ENCODE measurements at regions not wholly inside any gene's neighbourhood (a gene's known extent, or its start where the extent isn't known, plus 50 kb on each side); places are given as distances from the start of the nearest gene placed in this dataset.

DNA sequence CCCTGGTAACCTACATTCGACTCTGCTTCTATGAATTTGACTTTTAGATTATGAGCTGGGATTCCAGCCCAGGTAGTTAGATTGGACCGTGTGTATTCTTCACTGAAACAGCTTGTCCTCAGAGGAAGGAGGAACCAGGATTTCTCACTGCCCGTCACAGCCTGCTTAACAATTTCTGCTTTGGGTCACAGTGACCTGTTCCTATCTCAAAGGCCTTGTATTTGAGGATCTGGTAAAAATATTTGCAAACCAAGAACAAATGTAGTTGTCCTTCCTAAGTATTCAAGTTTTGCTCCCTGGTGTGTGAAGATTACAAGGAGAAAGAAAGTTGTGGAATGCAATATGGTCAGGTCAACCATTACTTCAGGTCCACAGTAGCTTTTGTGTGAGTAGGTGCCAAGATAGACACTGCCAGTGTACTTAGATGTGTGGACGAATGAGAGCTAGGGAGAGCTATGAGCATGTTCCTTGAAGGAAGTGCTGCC, 55.1 kb downstream of the KIF4B start:
- Histone ChIP-seq H3K4me1 (ENCODE audit: control insufficient read depth in 5 of 5, insufficient read depth in 5 of 5, low read length in 5 of 5) (no peaks in the 10 kb centered on the region), H3K27me3 (ENCODE audit: control insufficient read depth in 5 of 5, insufficient read depth in 4 of 5, low read length in 5 of 5) (no peaks in the 10 kb centered on the region), H3K36me3 (ENCODE audit: control insufficient read depth in 5 of 5, insufficient read depth in 5 of 5, low read length in 5 of 5) (no peaks in the 10 kb centered on the region), H3K4me3 (ENCODE audit: low read depth in 1 of 5, low read length in 5 of 5) (no peak overlapping the region), H3K27ac (ENCODE audit: low read depth, low read length) (no peak overlapping the region), H3K9ac (ENCODE audit: low read length in 5 of 5) (no peak overlapping the region), H3K9me3 (ENCODE audit: control insufficient read depth in 5 of 5, low read length in 5 of 5) (no peaks in the 10 kb centered on the region)

GRCh38 chr5:155069961-155070360, 56.4 kb downstream of the KIF4B start:
- H3K4me1 ChIP-seq (ENCODE audit: control insufficient read depth in 5 of 5, insufficient read depth in 5 of 5, low read length in 5 of 5), result no peaks in the 10 kb centered on the region
- no peaks in the 10 kb centered on the region for H3K36me3 ChIP-seq (ENCODE audit: control insufficient read depth in 5 of 5, insufficient read depth in 5 of 5, low read length in 5 of 5)
- H3K27ac ChIP-seq (ENCODE audit: low read depth, low read length), result no peak overlapping the region
- H3K9me3 ChIP-seq (ENCODE audit: control insufficient read depth in 5 of 5, low read length in 5 of 5), result no peaks in the 10 kb centered on the region
- H3K9ac ChIP-seq (ENCODE audit: low read length in 5 of 5), result no peak overlapping the region
- no peak overlapping the region for H3K4me3 ChIP-seq (ENCODE audit: low read depth in 1 of 5, low read length in 5 of 5)
- H3K27me3 ChIP-seq (ENCODE audit: control insufficient read depth in 5 of 5, insufficient read depth in 4 of 5, low read length in 5 of 5), result no peaks in the 10 kb centered on the region

DNA sequence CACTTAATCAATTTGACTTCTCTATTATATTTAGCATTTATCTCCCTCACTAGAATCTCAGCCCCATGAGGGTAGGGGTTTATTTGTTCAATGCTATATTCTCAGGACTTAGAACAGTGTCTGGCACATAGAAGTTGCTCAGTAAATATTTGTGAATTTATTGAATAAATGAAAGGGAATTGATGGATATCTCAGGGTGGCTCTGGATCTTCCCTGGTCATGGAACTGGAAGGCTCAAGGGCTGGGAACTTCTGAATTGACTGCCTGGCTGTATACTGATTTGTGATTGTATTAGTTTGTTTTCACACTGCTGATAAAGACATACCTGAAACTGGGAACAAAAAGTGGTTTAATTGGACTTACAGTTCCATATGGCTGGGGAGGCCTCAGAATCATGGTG, 57.2 kb downstream of the KIF4B start:
- Histone ChIP-seq H3K4me3 (ENCODE audit: low read depth in 1 of 5, low read length in 5 of 5) (no peak overlapping the region), H3K27ac (ENCODE audit: low read depth, low read length) (no peak overlapping the region), H3K9me3 (ENCODE audit: control insufficient read depth in 5 of 5, low read length in 5 of 5) (no peaks in the 10 kb centered on the region), H3K36me3 (ENCODE audit: control insufficient read depth in 5 of 5, insufficient read depth in 5 of 5, low read length in 5 of 5) (no peaks in the 10 kb centered on the region), H3K9ac (ENCODE audit: low read length in 5 of 5) (no peak overlapping the region), H3K27me3 (ENCODE audit: control insufficient read depth in 5 of 5, insufficient read depth in 4 of 5, low read length in 5 of 5) (no peaks in the 10 kb centered on the region), H3K4me1 (ENCODE audit: control insufficient read depth in 5 of 5, insufficient read depth in 5 of 5, low read length in 5 of 5) (no peaks in the 10 kb centered on the region)

GRCh38 chr5:155076379-155076778, 62.8 kb downstream of the KIF4B start:
- Histone ChIP-seq H3K9me3 (ENCODE audit: control insufficient read depth in 5 of 5, low read length in 5 of 5) (no peaks in the 10 kb centered on the region), H3K36me3 (ENCODE audit: control insufficient read depth in 5 of 5, insufficient read depth in 5 of 5, low read length in 5 of 5) (no peaks in the 10 kb centered on the region), H3K27me3 (ENCODE audit: control insufficient read depth in 5 of 5, insufficient read depth in 4 of 5, low read length in 5 of 5) (peaks cover 0 to 6% (median 0%) of the 10 kb centered on the region in 5 donors), H3K4me3 (ENCODE audit: low read depth in 1 of 5, low read length in 5 of 5) (no peak overlapping the region), H3K27ac (ENCODE audit: low read depth, low read length) (no peak overlapping the region), H3K4me1 (ENCODE audit: control insufficient read depth in 5 of 5, insufficient read depth in 5 of 5, low read length in 5 of 5) (no peaks in the 10 kb centered on the region), H3K9ac (ENCODE audit: low read length in 5 of 5) (no peak overlapping the region)

- H3K4me3 ChIP-seq (ENCODE audit: low read depth in 1 of 5, low read length in 5 of 5), result no peak overlapping the region
- H3K9ac ChIP-seq (ENCODE audit: low read length in 5 of 5), result no peak overlapping the region
- H3K4me1 ChIP-seq (ENCODE audit: control insufficient read depth in 5 of 5, insufficient read depth in 5 of 5, low read length in 5 of 5), result no peaks in the 10 kb centered on the region
- no peaks in the 10 kb centered on the region for H3K9me3 ChIP-seq (ENCODE audit: control insufficient read depth in 5 of 5, low read length in 5 of 5)
- no peaks in the 10 kb centered on the region for H3K36me3 ChIP-seq (ENCODE audit: control insufficient read depth in 5 of 5, insufficient read depth in 5 of 5, low read length in 5 of 5)
- H3K27ac ChIP-seq (ENCODE audit: low read depth, low read length), result no peak overlapping the region
- H3K27me3 ChIP-seq (ENCODE audit: control insufficient read depth in 5 of 5, insufficient read depth in 4 of 5, low read length in 5 of 5), result peaks cover 0 to 6% (median 0%) of the 10 kb centered on the region in 5 donors
Observed at GRCh38 chr5:155079698-155080097, 66.1 kb downstream of the KIF4B start.

- H3K36me3 ChIP-seq (ENCODE audit: control insufficient read depth in 5 of 5, insufficient read depth in 5 of 5, low read length in 5 of 5), result no peaks in the 10 kb centered on the region
- no peak overlapping the region for H3K27ac ChIP-seq (ENCODE audit: low read depth, low read length)
- H3K4me1 ChIP-seq (ENCODE audit: control insufficient read depth in 5 of 5, insufficient read depth in 5 of 5, low read length in 5 of 5), result no peaks in the 10 kb centered on the region
- H3K4me3 ChIP-seq (ENCODE audit: low read depth in 1 of 5, low read length in 5 of 5), result no peak overlapping the region
- no peaks in the 10 kb centered on the region for H3K9me3 ChIP-seq (ENCODE audit: control insufficient read depth in 5 of 5, low read length in 5 of 5)
- no peak overlapping the region for H3K9ac ChIP-seq (ENCODE audit: low read length in 5 of 5)
- peaks cover 0 to 6% (median 0%) of the 10 kb centered on the region in 5 donors for H3K27me3 ChIP-seq (ENCODE audit: control insufficient read depth in 5 of 5, insufficient read depth in 4 of 5, low read length in 5 of 5)
Observed at GRCh38 chr5:155080721-155081120, 67.2 kb downstream of the KIF4B start.

DNA sequence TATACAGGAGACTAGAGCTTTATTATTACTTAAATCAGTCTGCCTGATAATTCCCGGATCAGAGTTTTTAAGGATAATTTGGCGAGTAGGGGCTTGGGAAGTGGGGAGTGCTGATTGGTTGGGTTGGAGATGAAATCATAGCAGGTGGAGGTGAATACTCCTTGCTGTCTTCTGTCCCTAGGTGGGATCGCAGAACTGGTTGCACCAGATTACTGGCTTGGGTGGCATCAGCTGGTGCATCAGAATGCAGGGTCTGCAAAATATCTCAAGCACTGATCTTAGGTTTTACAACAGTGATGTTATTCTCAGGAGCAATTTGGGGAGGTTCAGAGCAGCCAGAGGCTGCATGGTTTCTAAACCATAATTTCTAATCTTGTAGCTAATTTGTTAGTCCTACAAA, 68.1 kb downstream of the KIF4B start:
- no peaks in the 10 kb centered on the region for H3K4me1 ChIP-seq (ENCODE audit: control insufficient read depth in 5 of 5, insufficient read depth in 5 of 5, low read length in 5 of 5)
- H3K9ac ChIP-seq (ENCODE audit: low read length in 5 of 5), result no peak overlapping the region
- no peaks in the 10 kb centered on the region for H3K9me3 ChIP-seq (ENCODE audit: control insufficient read depth in 5 of 5, low read length in 5 of 5)
- no peak overlapping the region for H3K27ac ChIP-seq (ENCODE audit: low read depth, low read length)
- no peak overlapping the region for H3K4me3 ChIP-seq (ENCODE audit: low read depth in 1 of 5, low read length in 5 of 5)
- peaks cover 0 to 6% (median 0%) of the 10 kb centered on the region in 5 donors for H3K27me3 ChIP-seq (ENCODE audit: control insufficient read depth in 5 of 5, insufficient read depth in 4 of 5, low read length in 5 of 5)
- H3K36me3 ChIP-seq (ENCODE audit: control insufficient read depth in 5 of 5, insufficient read depth in 5 of 5, low read length in 5 of 5), result no peaks in the 10 kb centered on the region

- no peaks in the 10 kb centered on the region for H3K36me3 ChIP-seq (ENCODE audit: control insufficient read depth in 5 of 5, insufficient read depth in 5 of 5, low read length in 5 of 5)
- no peak overlapping the region for H3K9ac ChIP-seq (ENCODE audit: low read length in 5 of 5)
- H3K27ac ChIP-seq (ENCODE audit: low read depth, low read length), result no peak overlapping the region
- H3K27me3 ChIP-seq (ENCODE audit: control insufficient read depth in 5 of 5, insufficient read depth in 4 of 5, low read length in 5 of 5), result peaks cover 0 to 6% (median 0%) of the 10 kb centered on the region in 5 donors
- H3K9me3 ChIP-seq (ENCODE audit: control insufficient read depth in 5 of 5, low read length in 5 of 5), result no peaks in the 10 kb centered on the region
- no peak overlapping the region for H3K4me3 ChIP-seq (ENCODE audit: low read depth in 1 of 5, low read length in 5 of 5)
- no peaks in the 10 kb centered on the region for H3K4me1 ChIP-seq (ENCODE audit: control insufficient read depth in 5 of 5, insufficient read depth in 5 of 5, low read length in 5 of 5)
Observed at GRCh38 chr5:155082401-155082800, 68.8 kb downstream of the KIF4B start.

DNA sequence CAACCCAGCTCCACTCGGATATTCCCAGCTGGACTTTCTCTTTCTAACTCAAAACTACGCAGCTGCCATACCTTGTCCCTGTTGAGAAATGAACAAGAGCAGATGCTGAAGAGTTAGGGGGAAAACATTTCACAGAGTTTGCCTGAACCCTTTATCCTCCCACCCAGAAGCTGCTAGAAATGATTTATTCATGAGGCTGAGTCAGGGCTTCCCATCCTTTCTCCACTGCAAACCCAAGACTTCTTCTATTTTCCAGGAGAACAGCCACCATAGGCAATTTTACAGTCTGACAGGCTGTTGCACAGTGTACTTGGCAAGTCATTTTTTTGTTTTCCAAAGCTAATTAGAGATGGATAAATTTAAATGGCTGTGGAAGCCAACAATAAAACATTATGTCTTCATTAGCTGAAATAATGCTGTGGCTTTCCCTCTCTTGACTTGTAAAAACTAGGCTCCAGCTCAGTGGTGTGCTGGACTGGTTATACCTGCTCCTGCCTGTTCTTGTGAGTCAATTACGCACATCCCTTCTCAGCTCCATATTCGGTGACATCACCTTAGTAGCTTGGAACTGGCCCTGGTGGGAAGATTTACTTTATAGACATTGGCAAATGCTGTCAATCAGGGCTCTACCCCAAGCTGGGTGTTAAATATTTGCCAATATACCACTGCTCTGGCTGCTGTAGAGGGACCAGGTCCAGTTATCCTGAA, 71.9 kb downstream of the KIF4B start:
- no peak overlapping the region for H3K4me3 ChIP-seq (ENCODE audit: low read depth in 1 of 5, low read length in 5 of 5)
- peaks cover 0 to 3% (median 0%) of the 10 kb centered on the region in 5 donors for H3K27me3 ChIP-seq (ENCODE audit: control insufficient read depth in 5 of 5, insufficient read depth in 4 of 5, low read length in 5 of 5)
- H3K27ac ChIP-seq (ENCODE audit: low read depth, low read length), result no peak overlapping the region

DNA sequence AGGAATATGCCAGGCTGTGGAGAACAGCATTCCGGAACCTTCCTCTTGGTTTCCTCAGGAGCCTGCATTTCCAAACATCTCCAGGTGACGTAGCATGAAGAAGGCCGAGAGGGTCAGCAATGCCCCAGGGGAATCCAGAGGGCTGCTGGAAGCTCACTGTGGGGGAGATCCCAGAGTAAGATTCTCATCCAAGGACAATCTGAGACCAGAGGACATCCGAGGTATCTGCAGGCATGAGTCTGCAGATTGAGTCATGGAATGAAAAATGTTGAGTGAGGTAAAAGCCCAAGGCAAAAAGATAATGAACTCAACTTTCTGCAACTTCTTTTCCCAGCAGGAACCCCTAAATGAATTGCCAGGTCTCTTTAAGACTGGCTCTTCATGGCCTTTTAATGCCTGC, 73.5 kb downstream of the KIF4B start:
- no peaks in the 10 kb centered on the region for H3K27me3 ChIP-seq (ENCODE audit: control insufficient read depth in 5 of 5, insufficient read depth in 4 of 5, low read length in 5 of 5)
- no peak overlapping the region for H3K9ac ChIP-seq (ENCODE audit: low read length in 5 of 5)
- no peaks in the 10 kb centered on the region for H3K36me3 ChIP-seq (ENCODE audit: control insufficient read depth in 5 of 5, insufficient read depth in 5 of 5, low read length in 5 of 5)
- no peaks in the 10 kb centered on the region for H3K9me3 ChIP-seq (ENCODE audit: control insufficient read depth in 5 of 5, low read length in 5 of 5)
- no peak overlapping the region for H3K4me3 ChIP-seq (ENCODE audit: low read depth in 1 of 5, low read length in 5 of 5)
- no peak overlapping the region for H3K27ac ChIP-seq (ENCODE audit: low read depth, low read length)
- peaks cover 0 to 6% (median 0%) of the 10 kb centered on the region in 5 donors for H3K4me1 ChIP-seq (ENCODE audit: control insufficient read depth in 5 of 5, insufficient read depth in 5 of 5, low read length in 5 of 5)

More for the DNA sequence above, 71.9 kb downstream of the KIF4B start:
- Histone ChIP-seq H3K9me3 (ENCODE audit: control insufficient read depth in 5 of 5, low read length in 5 of 5) (no peaks in the 10 kb centered on the region), H3K9ac (ENCODE audit: low read length in 5 of 5) (no peak overlapping the region), H3K36me3 (ENCODE audit: control insufficient read depth in 5 of 5, insufficient read depth in 5 of 5, low read length in 5 of 5) (no peaks in the 10 kb centered on the region), H3K4me1 (ENCODE audit: control insufficient read depth in 5 of 5, insufficient read depth in 5 of 5, low read length in 5 of 5) (no peaks in the 10 kb centered on the region)

Measured in subcutaneous abdominal adipose tissue (tissue), 5 donors.